ENCODE measurements at regions not wholly inside any gene's neighbourhood (a gene's known extent, or its start where the extent isn't known, plus 50 kb on each side); places are given as distances from the start of the nearest gene placed in this dataset.

DNA sequence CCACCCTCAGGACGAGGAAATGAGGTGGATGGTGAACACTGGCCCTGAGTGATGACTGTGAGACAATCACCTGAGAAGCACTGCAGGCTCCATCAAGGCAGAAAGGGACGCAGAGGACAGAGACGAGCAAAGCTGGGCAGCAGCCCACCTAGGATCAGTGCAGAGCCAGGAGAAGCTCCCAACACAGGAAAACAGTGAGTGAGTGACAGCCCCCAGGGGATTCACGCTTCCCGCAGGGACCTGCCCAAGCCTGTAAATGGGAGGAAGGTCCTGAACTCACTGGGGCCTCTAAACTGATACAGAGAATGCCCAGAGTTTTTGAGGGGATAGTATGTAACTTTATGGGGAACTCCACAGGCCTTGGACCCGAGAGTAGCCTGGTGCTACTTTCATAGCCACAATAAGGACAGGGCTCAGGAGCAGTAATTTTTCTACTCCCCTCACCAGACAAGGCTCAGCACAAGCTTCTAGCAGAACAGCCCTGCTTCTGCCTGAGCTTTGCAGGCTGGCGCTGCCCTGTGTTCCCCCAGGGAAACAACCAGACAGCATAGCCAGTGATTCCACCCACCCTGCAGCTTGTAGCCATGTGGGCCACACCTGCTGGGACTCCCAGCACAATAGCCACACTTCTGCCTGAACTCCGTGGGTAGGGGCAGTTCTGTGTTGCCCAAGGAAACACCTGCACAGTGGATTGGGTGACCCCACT lies 708.4 kb downstream of the POM121L12 start:
- TF ChIP-seq, protein P1, sequence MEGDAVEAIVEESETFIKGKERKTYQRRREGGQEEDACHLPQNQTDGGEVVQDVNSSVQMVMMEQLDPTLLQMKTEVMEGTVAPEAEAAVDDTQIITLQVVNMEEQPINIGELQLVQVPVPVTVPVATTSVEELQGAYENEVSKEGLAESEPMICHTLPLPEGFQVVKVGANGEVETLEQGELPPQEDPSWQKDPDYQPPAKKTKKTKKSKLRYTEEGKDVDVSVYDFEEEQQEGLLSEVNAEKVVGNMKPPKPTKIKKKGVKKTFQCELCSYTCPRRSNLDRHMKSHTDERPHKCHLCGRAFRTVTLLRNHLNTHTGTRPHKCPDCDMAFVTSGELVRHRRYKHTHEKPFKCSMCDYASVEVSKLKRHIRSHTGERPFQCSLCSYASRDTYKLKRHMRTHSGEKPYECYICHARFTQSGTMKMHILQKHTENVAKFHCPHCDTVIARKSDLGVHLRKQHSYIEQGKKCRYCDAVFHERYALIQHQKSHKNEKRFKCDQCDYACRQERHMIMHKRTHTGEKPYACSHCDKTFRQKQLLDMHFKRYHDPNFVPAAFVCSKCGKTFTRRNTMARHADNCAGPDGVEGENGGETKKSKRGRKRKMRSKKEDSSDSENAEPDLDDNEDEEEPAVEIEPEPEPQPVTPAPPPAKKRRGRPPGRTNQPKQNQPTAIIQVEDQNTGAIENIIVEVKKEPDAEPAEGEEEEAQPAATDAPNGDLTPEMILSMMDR (IDR thresholded peaks at IDR 0.05): no peak
- no peak for TF ChIP-seq POLR2A (IDR thresholded peaks at IDR 0.05)
